HuH-7 (cell line): ENCODE measurements at regions not wholly inside any gene's neighbourhood (a gene's known extent, or its start where the extent isn't known, plus 50 kb on each side); places are given as distances from the start of the nearest gene placed in this dataset.
"Not testable (repeated sequence)": the region's sequence is repeated elsewhere in the genome, so short reads cannot be mapped to it uniquely, and the experiment has no call there.

Experiments used
- DNase-seq: peaks from one replicate; pipeline ENCODE4 v3.0.0; 2011; ENCODE audit warnings: low spot score

DNA sequence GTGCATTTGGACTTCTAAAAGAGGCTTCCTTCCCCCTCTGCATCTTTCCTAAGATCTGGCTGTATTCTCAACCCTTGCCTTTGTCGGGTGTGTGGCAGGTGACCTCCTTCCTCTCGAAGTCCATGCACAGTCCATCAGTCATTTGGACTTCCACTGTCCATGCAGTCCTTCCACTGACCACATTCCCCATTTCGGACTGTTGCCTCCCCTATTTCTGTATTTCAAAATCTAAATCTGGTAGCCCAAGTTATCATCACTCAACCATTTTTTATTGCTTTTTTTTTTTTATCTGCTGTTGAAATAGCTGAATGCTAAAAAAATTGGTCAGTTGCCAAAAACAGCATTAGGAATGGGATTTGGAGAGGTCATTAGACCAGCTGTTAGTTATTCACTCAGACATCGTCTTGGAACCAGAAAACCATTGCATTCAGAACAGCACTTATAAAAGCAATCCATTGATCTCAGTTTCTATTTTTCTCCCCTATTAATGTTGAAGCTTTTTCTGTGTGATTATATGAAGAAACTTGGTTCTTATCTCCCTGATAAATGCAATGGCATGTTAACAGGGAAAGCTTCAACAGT is 575.6 kb downstream of the KIF20B start:
- DNase-seq, result no peak

DNA sequence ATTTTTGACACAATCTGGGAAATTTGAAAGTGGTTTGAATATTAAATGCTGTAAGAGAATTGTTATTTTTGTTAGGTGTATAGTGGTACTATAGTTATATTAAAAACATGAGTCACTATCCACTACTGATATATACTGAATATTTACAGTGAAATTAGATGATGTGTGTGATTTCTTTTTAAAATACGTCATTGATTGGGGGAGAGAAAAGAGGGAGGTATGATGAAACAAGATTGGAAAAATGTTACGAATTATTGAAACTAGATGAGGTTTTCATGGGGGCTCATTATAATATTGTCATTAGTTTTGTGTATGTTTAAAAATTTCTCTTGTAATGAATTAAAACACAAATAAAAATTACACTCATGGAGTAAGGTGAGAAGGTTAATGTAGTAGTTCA is 571.4 kb downstream of the HTR7 start:
- DNase-seq, result no peak

DNA sequence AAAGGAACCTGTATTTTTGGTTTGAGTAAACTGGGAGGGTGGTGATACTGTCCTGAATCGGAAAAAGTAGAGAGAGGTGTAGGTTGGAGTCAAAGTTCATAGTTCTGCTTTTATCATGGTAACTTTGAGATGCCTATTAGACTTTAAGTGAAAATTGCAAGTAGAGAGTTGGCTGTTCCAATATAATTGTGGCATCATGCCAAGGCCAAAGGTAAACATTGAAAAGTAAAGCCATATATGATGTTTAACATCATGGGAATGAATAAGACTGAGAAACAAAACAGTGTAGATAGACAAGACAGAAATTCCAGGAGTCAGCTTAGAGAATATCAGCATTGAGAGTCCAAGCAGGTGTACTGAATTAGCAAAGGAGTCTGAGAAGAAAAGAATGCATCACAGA is 570.9 kb downstream of the HTR7 start:
- no peak for DNase-seq

DNA sequence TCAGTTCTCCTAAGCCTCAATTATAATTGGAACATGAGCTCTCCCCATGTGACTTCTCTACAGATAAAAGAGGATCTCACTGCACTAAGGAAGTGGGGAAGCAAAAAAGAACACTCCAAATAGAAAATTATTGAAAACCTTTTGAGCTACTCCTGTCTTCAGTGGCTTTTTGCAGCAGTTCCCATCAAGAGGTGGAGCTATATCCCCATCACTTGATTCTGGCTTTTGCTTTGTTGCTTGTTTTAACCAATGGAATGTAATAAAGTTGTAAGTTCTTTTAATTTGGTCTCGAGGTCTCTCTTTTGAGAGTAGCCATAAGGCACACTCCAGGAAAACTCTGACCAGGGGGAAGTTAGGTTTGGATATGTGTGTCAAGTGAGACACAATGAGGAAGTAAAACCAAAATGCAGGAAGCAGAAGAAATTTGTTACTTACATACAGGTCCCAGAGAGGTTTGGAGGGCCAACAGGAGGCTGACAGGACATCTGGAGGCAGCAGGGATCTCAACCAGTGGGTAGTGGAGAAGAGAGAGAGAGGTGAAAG is 569.4 kb downstream of the HTR7 start:
- DNase-seq, result no peak

DNA sequence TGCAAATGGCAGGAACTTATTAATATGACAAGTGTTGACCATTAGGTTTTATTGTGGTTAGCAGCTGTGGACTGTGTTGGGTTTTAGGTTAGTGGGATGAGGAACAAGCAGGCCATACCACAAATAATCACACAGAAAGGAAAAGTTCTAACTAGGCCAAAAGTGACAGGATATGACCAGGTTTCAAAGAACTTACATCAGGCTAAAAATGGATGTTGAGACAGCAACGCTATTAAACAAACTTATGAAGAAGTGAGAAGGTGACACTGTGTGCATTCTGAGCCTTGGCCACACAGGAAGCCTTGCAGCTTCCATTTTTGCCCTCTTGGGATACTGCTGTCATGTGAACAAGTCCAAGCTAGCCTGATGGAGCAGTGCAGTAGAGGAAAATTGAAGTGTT is 568.8 kb downstream of the HTR7 start:
- DNase-seq, result no peak

DNA sequence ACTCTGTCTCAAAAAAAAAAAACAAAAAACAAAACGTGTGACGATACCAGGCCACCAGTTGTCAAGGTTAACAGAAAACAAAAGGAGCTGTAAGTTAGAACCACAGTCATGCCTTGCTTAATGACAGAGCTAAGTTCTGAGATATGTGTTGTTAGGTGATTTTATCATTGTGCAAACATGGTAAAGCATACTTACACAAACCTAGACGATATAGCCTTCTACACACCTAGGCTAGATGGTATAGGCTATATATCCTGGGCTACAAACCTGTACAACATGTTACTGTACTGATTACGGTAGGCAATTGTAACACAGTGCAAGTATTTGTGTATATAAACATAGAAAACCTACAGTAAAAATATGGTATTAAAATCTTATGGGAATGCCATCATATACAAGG is 564.2 kb downstream of the HTR7 start:
- no peak for DNase-seq

DNA sequence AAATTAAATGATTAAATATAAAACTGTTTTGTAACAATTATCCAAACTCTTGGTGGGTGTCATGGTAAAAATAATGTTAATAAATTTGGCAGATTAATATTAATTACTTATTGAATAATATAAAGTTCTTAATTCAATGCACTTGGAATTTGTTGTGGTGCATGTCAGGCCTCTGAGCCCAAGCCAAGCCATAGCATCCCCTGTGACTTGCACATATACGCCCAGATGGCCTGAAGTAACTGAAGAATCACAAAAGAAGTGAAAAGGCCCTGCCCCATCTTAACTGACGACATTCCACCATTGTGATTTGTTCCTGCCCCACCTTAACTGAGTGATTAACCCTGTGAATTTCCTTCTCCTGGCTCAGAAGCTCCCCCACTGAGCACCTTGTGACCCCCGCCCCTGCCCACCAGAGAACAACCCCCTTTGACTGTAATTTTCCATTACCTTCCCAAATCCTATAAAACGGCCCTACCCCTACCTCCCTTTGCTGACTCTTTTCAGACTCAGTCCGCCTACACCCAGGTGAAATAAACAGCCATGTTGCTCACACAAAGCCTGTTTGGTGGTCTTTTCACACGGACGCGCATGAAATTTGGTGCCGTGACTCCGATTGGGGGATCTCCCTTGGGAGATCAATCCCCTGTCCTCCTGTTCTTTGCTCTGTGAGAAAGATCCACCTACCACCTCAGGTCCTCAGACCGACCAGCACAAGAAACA is 562.9 kb downstream of the HTR7 start:
- not testable (repeated sequence) for DNase-seq

DNA sequence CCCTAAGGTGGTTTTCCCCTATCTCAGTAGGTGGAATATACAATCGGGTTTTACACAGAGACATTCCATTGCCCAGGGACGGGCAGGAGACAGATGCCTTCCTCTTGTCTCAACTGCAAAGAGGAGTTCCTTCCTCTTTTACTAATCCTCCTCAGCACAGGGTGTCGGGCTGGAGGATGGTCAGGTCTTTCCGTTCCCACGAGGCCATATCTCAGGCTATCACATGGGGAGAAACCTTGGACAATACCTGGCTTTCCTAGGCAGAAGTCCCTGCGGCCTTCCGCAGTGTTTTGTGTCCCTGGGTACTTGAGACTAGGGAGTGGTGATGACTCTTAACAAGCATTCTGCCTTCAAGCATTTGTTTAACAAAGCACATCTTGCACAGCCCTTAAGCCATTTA is 555.8 kb downstream of the HTR7 start:
- not testable (repeated sequence) for DNase-seq

DNA sequence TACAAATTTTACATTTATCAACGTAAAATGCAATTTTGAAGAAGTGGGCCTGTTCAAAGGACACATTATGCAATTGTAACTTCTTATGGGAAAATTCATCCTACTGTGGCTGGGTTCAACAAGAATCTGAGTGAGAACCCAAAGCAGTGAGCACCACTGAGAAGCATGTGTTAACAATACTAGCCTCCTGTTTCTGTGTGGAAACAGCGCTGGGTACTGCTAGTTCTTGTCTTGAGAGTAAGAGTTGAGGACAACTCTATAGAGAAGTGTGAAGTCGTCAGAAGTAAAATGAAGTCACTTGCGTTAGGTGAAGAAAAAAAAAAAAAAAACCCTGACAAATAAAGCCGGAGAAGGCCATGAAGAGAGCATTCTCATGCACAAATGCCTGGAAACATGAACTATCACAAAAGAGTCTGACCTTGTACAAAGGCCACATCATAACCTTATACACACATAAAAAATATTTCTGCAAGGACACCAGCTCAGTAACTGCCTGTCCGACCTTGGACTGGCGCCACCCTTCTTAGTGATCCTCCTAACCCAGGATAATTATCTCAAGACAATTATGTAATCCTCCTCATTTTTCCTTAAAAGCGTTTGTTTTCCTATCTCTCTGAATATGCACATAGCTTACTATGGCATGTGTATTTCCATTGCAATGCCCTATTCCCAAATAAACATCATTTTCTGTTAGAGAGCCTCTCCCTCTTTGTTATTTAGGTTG is 554.9 kb downstream of the HTR7 start:
- no peak for DNase-seq

DNA sequence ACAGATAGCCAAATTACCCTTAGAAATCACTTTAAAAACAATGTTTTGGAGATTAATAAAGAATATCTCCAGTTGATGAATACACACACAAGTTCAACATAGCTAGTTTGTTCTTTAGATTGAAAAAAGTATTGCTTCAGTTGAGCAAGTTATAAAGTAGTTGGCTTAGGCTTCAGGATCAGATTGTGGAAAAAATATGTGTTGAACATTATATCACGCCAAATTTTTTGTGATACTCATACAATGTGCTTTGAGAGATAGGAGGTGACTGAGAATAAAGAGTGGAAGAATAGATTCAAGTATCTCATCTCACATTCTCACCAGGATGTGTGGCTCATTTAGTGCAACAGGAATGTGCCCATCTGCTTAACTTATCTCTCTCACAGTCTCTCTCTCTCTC is 553.3 kb downstream of the HTR7 start:
- DNase-seq, result no peak

DNA sequence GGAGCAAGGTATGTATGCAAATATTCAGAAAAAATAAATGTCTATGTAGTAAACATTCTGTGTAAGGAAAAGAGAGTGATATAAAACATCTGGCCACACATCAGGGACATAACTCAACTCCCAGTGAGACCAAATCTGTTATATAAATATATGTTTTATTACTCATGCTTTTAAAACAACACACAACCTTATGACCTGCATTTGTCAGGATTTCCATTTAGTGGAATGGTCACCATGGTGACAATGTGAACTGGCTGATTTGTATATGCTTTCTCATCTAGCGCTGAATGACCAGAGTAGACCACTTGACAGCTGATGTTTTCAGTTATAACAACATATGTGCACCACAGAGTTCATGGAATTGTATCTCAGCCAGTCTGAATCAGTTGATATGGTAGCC is 551.7 kb downstream of the HTR7 start:
- no peak for DNase-seq

DNA sequence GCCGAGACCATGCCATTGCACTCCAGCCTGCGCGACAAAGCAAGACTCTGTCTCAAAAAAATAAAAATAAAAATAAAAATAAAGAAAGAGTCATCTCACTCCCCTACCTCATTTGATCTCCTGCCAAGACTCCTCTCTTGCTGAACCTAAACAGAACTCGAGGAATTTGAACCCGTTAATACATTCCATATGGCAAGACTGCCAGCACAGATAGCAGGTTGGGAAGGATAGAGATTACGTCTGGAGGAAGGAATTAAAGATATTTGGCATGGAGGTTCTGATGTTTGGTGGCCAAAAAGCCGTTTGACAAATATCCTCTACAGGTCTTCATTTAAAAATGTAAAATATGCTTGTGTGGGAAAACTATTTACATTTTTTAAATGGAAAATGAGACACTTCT is 549.6 kb downstream of the HTR7 start:
- DNase-seq, result no peak

DNA sequence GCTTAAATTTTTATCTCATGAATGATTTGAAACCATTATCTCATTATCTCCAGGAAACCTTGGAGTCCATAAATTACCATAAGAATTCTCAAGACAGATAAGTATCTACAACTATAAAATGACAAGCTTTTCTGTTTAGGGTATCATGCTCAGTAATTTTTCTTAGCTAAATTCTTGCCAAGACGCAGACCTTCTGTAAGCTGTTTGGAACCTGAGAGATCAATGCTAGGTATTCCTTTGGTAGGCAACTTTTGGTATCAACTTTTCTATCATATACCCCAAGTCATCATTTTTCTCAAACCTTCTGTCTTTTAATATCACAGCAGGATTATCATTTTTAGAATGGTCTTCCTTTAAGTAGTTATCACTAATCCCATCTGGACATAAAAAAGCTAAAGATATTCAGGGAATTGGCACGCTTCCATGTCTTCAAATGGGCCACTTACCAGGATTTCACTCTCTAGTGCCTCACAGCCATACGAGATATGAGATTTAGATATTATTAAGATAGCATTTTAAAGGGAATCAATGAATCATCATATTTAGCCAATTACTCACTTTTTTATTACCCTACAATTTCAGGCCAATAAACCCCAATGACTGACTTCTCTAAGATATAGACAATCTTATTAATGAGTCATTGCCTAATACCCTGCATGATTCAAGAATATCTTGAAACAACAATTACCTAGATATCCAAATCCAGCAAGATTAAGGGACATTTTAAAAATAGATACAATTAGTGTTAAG is 544.1 kb downstream of the HTR7 start:
- no peak for DNase-seq

DNA sequence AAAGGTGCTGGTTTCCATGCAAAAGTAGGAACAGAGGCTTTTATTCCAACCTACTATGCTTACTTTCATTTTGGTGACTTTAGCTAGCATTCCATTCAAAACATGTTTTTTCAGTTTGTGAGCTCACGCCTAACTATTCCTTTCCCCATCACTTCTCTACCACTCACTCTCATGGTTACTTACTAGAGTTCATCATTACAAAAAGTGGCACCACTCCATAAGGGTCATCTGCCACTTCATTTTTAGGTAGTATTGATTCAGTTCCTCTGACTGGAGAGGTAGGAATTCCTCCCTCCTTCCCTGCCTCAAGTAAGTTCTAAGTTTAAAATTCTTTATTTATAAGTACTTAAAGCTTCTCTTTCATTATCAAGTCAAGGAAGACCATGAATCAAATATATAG is 543.1 kb downstream of the HTR7 start:
- no peak for DNase-seq

DNA sequence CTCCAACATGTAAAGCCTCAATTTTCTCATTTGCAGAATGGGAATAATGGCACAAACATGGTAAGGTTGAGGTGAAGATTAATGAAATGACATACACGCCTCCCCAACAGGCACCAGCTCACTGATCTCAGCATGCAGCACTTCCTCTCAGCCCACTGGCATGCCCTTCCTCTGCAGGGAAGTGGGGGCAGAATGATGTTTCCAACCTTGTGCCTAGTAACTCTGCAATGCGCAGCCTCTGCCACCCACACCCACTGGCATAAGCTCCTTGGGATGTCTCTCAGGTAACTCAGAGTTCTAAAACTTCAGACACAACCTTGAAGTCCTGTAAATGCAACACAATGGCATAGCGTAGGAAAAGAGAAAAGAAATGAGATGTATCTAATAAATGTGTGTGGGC is 540.7 kb downstream of the HTR7 start:
- no peak for DNase-seq

DNA sequence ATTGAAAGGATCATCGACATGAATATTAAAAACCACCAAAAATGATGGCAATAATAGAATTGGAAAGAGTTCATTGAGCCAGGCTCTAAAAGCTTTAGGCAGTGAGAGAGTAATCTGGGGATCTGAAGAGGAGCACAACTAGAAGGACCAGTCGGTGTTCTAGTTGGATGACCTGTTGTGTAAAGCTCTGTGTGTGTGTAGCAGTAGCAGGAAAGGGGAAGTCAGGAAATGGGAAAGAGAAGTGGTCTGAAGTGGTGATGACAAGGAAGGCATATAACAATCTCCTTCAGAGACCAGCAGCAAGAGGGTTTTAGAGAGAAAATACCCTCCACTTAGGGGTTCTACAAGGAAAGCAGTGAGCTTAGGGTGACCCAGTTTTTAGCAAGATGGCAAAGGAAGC is 539.2 kb downstream of the HTR7 start:
- no peak for DNase-seq

DNA sequence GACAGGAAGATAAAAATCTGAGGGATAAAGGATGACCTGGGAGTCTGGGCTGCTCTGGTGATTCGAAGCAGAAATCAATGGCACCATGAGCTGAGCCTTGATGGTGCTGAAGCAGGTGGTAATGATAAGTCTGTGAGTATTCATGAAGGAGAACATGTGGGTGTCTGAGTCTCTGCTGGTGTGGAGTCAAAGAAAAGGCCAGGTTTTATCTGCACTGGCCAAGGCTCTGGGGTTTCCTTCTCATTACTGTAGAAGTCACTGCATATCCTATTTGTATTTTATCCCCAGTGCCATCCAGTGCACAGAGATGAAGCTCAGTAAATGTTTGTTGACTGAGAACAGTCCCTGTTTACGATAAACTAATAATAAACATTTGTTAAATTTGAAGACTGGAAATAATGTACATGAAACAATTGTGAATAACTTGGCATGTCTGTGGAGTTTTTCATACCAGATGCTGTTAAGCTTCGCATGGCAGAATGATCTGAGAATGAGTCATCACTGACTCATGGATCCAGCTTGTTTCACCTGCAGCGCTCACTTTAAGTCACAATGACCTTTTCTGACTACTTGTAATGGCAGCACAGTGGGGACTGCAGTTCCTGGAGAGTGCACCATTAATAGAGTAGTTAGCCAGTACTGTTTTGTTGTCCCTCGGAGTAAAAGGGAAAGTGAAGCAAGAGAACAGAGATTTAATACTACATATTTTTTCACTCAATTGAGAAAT is 538.5 kb downstream of the HTR7 start:
- no peak for DNase-seq

DNA sequence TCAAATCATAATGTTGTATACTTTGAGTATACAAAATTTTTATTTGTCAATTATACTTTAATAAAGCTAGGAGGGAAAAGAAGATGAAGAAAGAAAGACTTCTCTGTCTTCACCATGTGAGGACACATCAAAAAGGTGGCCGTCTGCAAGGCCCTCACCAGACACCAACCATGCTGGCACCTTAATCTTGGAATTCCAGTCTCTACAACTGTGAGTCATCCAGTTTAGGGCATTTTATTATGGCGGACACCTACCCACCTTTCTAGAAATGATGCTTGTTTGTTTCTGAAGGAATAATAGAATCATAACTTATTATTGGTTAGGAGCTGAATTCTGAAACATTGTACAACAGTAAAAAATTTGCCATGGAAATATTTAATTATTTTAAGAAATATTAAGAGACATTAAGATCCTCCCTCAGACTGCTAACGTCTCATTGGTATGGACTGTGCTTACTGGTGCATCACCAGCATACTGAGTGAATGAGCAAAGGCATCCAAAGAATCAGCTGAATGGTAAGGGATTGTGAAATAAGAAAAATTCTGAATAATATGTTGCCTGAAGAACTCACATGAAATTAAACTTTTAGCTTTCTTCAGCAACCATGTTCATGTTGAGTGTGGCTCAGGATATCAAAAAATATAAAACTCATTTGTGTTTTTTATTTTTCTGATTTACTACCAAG is 536.6 kb downstream of the HTR7 start:
- DNase-seq, result no peak

DNA sequence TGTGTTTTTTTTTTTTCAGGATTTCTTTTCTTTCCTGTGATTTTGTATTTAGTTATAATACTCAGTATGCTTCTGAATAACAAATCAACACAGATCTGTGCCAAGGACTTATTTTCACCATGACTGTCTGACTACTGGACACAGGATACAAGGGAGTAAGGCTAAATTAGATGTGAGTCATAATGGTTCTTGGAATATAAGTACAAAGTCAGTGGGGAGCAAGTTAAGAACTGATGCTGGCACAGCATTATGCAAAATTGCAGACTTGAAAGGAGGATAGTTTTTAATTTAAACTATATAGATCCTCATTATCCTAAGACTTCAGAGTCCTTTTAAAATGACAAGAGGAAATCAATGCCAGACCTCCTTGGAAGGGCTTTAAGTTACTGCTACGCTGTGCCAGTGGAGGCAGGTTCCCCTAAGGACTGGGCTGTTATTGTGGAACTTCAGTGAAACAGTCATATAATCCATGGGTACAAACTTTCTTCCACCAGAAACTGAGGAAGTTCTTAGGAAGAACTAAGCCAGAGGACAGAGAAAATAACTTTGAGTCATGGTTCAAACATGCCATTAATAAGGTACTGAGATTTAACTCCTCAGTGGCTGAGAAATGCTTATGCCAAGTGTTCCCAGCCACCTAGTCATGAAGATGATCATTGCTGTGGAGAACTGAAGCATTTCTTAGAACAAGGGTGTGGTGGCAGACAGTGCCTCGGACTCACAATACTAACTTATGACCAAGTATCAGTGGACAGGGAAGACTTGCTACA is 531.2 kb downstream of the HTR7 start:
- no peak for DNase-seq

DNA sequence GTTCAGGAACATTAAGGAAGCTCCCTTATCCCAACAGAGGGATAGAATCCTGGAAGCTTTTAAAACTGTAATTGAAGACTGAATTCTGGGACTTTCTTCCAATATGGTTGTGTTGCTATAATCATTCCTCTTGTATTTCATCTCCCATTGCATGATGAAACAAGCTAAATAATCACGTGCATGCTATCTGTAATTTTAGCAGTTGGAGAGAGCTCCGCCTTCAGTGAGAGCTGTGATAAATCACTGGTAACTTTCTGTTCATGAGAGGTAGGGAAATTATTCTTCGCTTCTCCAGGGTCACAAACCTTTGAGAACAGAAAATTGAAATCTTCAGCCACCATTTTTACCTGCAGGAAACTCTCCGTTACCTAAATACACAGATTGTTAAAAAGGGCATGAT is 530.2 kb downstream of the HTR7 start:
- no peak for DNase-seq

DNA sequence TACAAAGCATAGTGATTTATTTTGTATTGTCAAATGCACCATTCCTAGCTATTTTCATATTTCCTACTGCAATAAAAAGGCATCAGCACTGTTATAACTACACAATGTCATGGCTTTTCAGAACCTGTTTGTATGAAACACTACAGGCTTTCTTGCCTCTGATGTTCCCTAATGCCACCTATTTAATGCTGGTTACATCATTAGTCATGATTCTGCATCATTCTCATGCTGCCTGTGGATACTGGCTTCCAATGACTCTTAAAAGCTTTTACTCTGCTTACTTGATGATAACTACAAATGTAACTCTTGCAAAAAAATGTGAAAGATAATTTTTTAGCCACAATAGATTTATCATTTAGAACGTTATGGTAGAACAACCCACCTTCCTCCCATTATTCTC is 529.4 kb downstream of the HTR7 start:
- DNase-seq, result no peak
